ENCODE measurements at regions not wholly inside any gene's neighbourhood (a gene's known extent, or its start where the extent isn't known, plus 50 kb on each side); places are given as distances from the start of the nearest gene placed in this dataset.
A peak's percentile ranks its signal among the peaks of the same experiment; 100 is the strongest.
"Not testable (repeated sequence)": the region's sequence is repeated elsewhere in the genome, so short reads cannot be mapped to it uniquely, and the experiment has no call there.

GRCh38 chr9:73325983-73326382, 174.3 kb downstream of the ANXA1 start:
- H3K4me3 ChIP-seq (ENCODE audit: low read depth, low read length) = no peak overlapping the region
- no peak for DNase-seq (ENCODE audit: low read depth)
- TF ChIP-seq CTCF (IDR thresholded peaks at IDR 0.05; ENCODE audit: insufficient read depth, low read depth, low read length) = no peak

GRCh38 chr9:73327149-73327548, 175.5 kb downstream of the ANXA1 start:
- no peak overlapping the region for H3K4me3 ChIP-seq (ENCODE audit: low read depth, low read length)
- no peak for DNase-seq (ENCODE audit: low read depth)
- TF ChIP-seq CTCF (IDR thresholded peaks at IDR 0.05; ENCODE audit: insufficient read depth, low read depth, low read length) = no peak

- not testable (repeated sequence) for DNase-seq (ENCODE audit: low read depth); H3K4me3 ChIP-seq (ENCODE audit: low read depth, low read length)
Measured at GRCh38 chr9:73337182-73337581, 185.5 kb downstream of the ANXA1 start.

GRCh38 chr9:73344060-73344459, 192.4 kb downstream of the ANXA1 start:
- no peak for TF ChIP-seq CTCF (IDR thresholded peaks at IDR 0.05; ENCODE audit: insufficient read depth, low read depth, low read length)

GRCh38 chr9:73347123-73347522, 195.5 kb downstream of the ANXA1 start:
- no peak for DNase-seq (ENCODE audit: low read depth)
- TF ChIP-seq CTCF (IDR thresholded peaks at IDR 0.05; ENCODE audit: insufficient read depth, low read depth, low read length) = no peak
- no peak overlapping the region for H3K4me3 ChIP-seq (ENCODE audit: low read depth, low read length)

More at GRCh38 chr9:73344060-73344459, 192.4 kb downstream of the ANXA1 start:
- H3K4me3 ChIP-seq (ENCODE audit: low read depth, low read length) = no peak overlapping the region
- no peak for DNase-seq (ENCODE audit: low read depth)

GRCh38 chr9:73347720-73348119, 196.1 kb downstream of the ANXA1 start:
- no peak for TF ChIP-seq CTCF (IDR thresholded peaks at IDR 0.05; ENCODE audit: insufficient read depth, low read depth, low read length)
- no peak overlapping the region for H3K4me3 ChIP-seq (ENCODE audit: low read depth, low read length)
- DNase-seq (ENCODE audit: low read depth) = no peak

- TF ChIP-seq CTCF (IDR thresholded peaks at IDR 0.05; ENCODE audit: insufficient read depth, low read depth, low read length) = no peak
- H3K4me3 ChIP-seq (ENCODE audit: low read depth, low read length) = no peak overlapping the region
- DNase-seq (ENCODE audit: low read depth) = peak; percentile 3
Measured at GRCh38 chr9:73348471-73348870, 196.8 kb downstream of the ANXA1 start.

Measured in fibroblast of villous mesenchyme (primary cell).